H9 (cell line): ENCODE measurements at regions not wholly inside any gene's neighbourhood (a gene's known extent, or its start where the extent isn't known, plus 50 kb on each side); places are given as distances from the start of the nearest gene placed in this dataset.

Source experiments
- DNase-seq: peaks from one replicate; pipeline ENCODE4 v3.0.0-alpha.2; 2017
- H2AFZ ChIP-seq: one replicate; pipeline ENCODE4 v1.6.1; 2013; ENCODE audit warnings: mild to moderate bottlenecking, low read length, control low read depth, moderate library complexity
- H2AK5ac ChIP-seq: 2 replicates; pipeline ENCODE4 v1.6.1; 2013; ENCODE audit warnings: low read length, control low read depth, mixed read lengths; ENCODE audit not compliant: insufficient read length
- H2BK120ac ChIP-seq: one replicate; pipeline ENCODE4 v1.6.1; 2013; ENCODE audit warnings: low read depth, mild to moderate bottlenecking, low read length, control low read depth, inconsistent platforms; ENCODE audit not compliant: poor library complexity, severe bottlenecking
- H2BK12ac ChIP-seq: 2 replicates; pipeline ENCODE4 v1.6.1; 2013; ENCODE audit warnings: low read length, control low read depth, mixed read lengths, low read depth; ENCODE audit not compliant: insufficient read length
- H2BK15ac ChIP-seq: 2 replicates; pipeline ENCODE4 v1.6.1; 2013; ENCODE audit warnings: low read depth, low read length, control low read depth
- H2BK20ac ChIP-seq: one replicate; pipeline ENCODE4 v1.6.1; 2013; ENCODE audit warnings: low read depth, mild to moderate bottlenecking, low read length, control low read depth, inconsistent platforms; ENCODE audit not compliant: poor library complexity, severe bottlenecking
- H2BK5ac ChIP-seq: 2 replicates; pipeline ENCODE4 v1.6.1; 2013; ENCODE audit warnings: low read length, control low read depth, mixed read lengths; ENCODE audit not compliant: insufficient read length
- H3K14ac ChIP-seq: 2 replicates; pipeline ENCODE4 v1.6.1; 2013; ENCODE audit warnings: low read length, control low read depth; ENCODE audit not compliant: insufficient read depth
- H3K18ac ChIP-seq: 2 replicates; pipeline ENCODE4 v1.6.1; 2013; ENCODE audit warnings: low read depth, mild to moderate bottlenecking, mixed read lengths, low read length, control low read depth; ENCODE audit not compliant: insufficient read length
- H3K23ac ChIP-seq: 2 replicates; pipeline ENCODE4 v1.6.1; 2013; ENCODE audit warnings: low read length, control low read depth, mixed read lengths, low read depth; ENCODE audit not compliant: insufficient read length
- H3K23me2 ChIP-seq: 2 replicates; pipeline ENCODE4 v1.6.1; 2013; ENCODE audit warnings: low read depth, mild to moderate bottlenecking, mixed read lengths, low read length, control low read depth; ENCODE audit not compliant: insufficient read length, poor library complexity, severe bottlenecking
- H3K27ac ChIP-seq: 2 replicates; pipeline ENCODE4 v1.5.1; 2013; ENCODE audit warnings: low read length, control low read depth, mixed read lengths, low read depth; ENCODE audit not compliant: insufficient read length
- H3K27me3 ChIP-seq: 2 replicates; pipeline ENCODE4 v1.6.1; 2013; ENCODE audit warnings: low read length, control low read depth, inconsistent platforms; ENCODE audit not compliant: insufficient read depth
- H3K4ac ChIP-seq: 2 replicates; pipeline ENCODE4 v1.6.1; 2013; ENCODE audit warnings: low read depth, mild to moderate bottlenecking, control low read depth, inconsistent platforms, low read length, moderate library complexity
- H3K4me1 ChIP-seq: 2 replicates; pipeline ENCODE4 v1.6.1; 2013; ENCODE audit warnings: low read length, control low read depth, inconsistent platforms; ENCODE audit not compliant: insufficient read depth
- H3K4me2 ChIP-seq: 2 replicates; pipeline ENCODE4 v1.6.1; 2013; ENCODE audit warnings: low read length, control low read depth, mixed read lengths; ENCODE audit not compliant: insufficient read length, insufficient read depth
- H3K56ac ChIP-seq: 2 replicates; pipeline ENCODE4 v1.6.1; 2013; ENCODE audit warnings: low read depth, mild to moderate bottlenecking, mixed read lengths, low read length, control low read depth; ENCODE audit not compliant: insufficient read length
- H3K79me1 ChIP-seq: 2 replicates; pipeline ENCODE4 v1.6.1; 2013; ENCODE audit warnings: low read depth, mild to moderate bottlenecking, moderate library complexity, low read length, control low read depth, inconsistent platforms; ENCODE audit not compliant: insufficient read depth, poor library complexity, severe bottlenecking
- H3K79me2 ChIP-seq: 2 replicates; pipeline ENCODE4 v1.6.1; 2013; ENCODE audit warnings: low read length, control low read depth, inconsistent platforms; ENCODE audit not compliant: insufficient read depth
- H3K9ac ChIP-seq: 2 replicates; pipeline ENCODE4 v1.6.1; 2013; ENCODE audit warnings: low read length, control low read depth, mixed read lengths; ENCODE audit not compliant: insufficient read length; ENCODE audit errors: extremely low read depth
- H3K9me3 ChIP-seq: one replicate; pipeline ENCODE4 v1.6.1; 2013; ENCODE audit warnings: low read depth, low read length, inconsistent platforms; ENCODE audit not compliant: control insufficient read depth
- H3T11ph ChIP-seq: one replicate; pipeline ENCODE4 v1.6.1; 2013; ENCODE audit warnings: mild to moderate bottlenecking, low read length, control low read depth, inconsistent platforms
- H4K20me1 ChIP-seq: one replicate; pipeline ENCODE4 v1.6.1; 2013; ENCODE audit not compliant: control insufficient read depth, insufficient read length, insufficient read depth
- H4K5ac ChIP-seq: 2 replicates; pipeline ENCODE4 v1.6.1; 2013; ENCODE audit warnings: low read depth, mild to moderate bottlenecking, mixed read lengths, low read length, control low read depth; ENCODE audit not compliant: insufficient read length
- H4K8ac ChIP-seq: replicated peaks from 2 replicates; pipeline ENCODE4 v1.6.1; 2013; ENCODE audit warnings: low read length, control low read depth, mixed read lengths, low read depth; ENCODE audit not compliant: insufficient read length
- H4K91ac ChIP-seq: 2 replicates; pipeline ENCODE4 v1.6.1; 2013; ENCODE audit warnings: low read depth, mild to moderate bottlenecking, moderate library complexity, mixed read lengths, low read length, control low read depth; ENCODE audit not compliant: insufficient read length
- H3K27ac Mint-ChIP-seq, 3 experiments: 2 replicates in 2 of 3; 3 replicates in 1 of 3; pipeline ENCODE4 v1.8.0; 2020 to 2021; ENCODE audit warnings: mixed read lengths in 3 of 3, mild to moderate bottlenecking in 1 of 3, moderate library complexity in 1 of 3
- H3K27me3 Mint-ChIP-seq: 2 replicates; pipeline ENCODE4 v1.8.0; 2021; ENCODE audit warnings: low read depth, mild to moderate bottlenecking, moderate library complexity, mixed read lengths
- H3K36me3 Mint-ChIP-seq, 3 experiments: 2 replicates in 2 of 3; 3 replicates in 1 of 3; pipeline ENCODE4 v1.8.0; 2020 to 2021; ENCODE audit warnings: low read depth in 3 of 3, mixed read lengths in 3 of 3; ENCODE audit not compliant: insufficient read depth in 1 of 3
- H3K4me1 Mint-ChIP-seq, 2 experiments: 2 replicates each; pipeline ENCODE4 v1.8.0; 2020; ENCODE audit warnings: mixed read lengths in 2 of 2
- H3K4me3 Mint-ChIP-seq, 2 experiments: 2 replicates in 1 of 2; 3 replicates in 1 of 2; pipeline ENCODE4 v1.8.0; 2020 to 2021; ENCODE audit warnings: mild to moderate bottlenecking in 2 of 2, mixed read lengths in 2 of 2, moderate library complexity in 1 of 2
- H3K9me3 Mint-ChIP-seq, 2 experiments: 2 replicates in 1 of 2; 3 replicates in 1 of 2; pipeline ENCODE4 v1.8.0; 2020; ENCODE audit warnings: mild to moderate bottlenecking in 2 of 2, mixed read lengths in 2 of 2, moderate library complexity in 1 of 2
- CTCF ChIP-seq: fragments of 200-600 bp; sonication (generic); conservative IDR thresholded peaks from 3 replicates; pipeline ENCODE4 v1.8.0; 2021; ENCODE audit warnings: antibody characterized with exemption, mild to moderate bottlenecking
- WGBS: extraction: QIAGEN DNeasy Blood & Tissue Kit; methylation state at CpG from one replicate; pipeline ENCODE4 v1.1.7; 2013; ENCODE audit warnings: missing lambda C conversion rate, low lambda C conversion rate, mixed read lengths; ENCODE audit not compliant: insufficient read length; ENCODE audit errors: extremely low coverage; 5-methylcytosine and 5-hydroxymethylcytosine counted together

- H3K23ac ChIP-seq, result no peak overlapping the region
- no peak overlapping the region for H3K9ac ChIP-seq
- no peak overlapping the region for H3T11ph ChIP-seq
- no peaks in the 10 kb centered on the region for H3K4me1 ChIP-seq
- H3K27ac ChIP-seq, result no peak overlapping the region
- H2BK5ac ChIP-seq, result no peak overlapping the region
- no peak overlapping the region for H2BK12ac ChIP-seq
- no peak overlapping the region for H3K14ac ChIP-seq
- H2AFZ ChIP-seq, result no peak overlapping the region
- DNase-seq, result no peak
- TF ChIP-seq CTCF, result no peak
- no peaks in the 10 kb centered on the region for H4K20me1 ChIP-seq
- H3K36me3 Mint-ChIP-seq, result no peaks in the 10 kb centered on the region
- H3K18ac ChIP-seq, result no peak overlapping the region
- H3K4ac ChIP-seq, result no peak overlapping the region
- H3K9me3 Mint-ChIP-seq, result no peaks in the 10 kb centered on the region; a peak in 1 of 5 replicates
- H3K4me1 Mint-ChIP-seq, result no peaks in the 10 kb centered on the region
- H4K5ac ChIP-seq, result no peak overlapping the region
- H3K4me3 Mint-ChIP-seq, result no peak overlapping the region
- H3K9me3 ChIP-seq, result no peaks in the 10 kb centered on the region
- H3K4me2 ChIP-seq, result no peak overlapping the region
- H3K79me1 ChIP-seq, result no peaks in the 10 kb centered on the region
- H2BK15ac ChIP-seq, result no peak overlapping the region
- no peak overlapping the region for H4K8ac ChIP-seq
- no peak overlapping the region for H3K56ac ChIP-seq
- H3K27ac Mint-ChIP-seq, result no peak overlapping the region
- H3K79me2 ChIP-seq, result no peaks in the 10 kb centered on the region
- no peak overlapping the region for H2BK120ac ChIP-seq
- no peak overlapping the region for H2AK5ac ChIP-seq
- peaks cover 3% of the 10 kb centered on the region for H3K27me3 Mint-ChIP-seq
- no peaks in the 10 kb centered on the region for H3K23me2 ChIP-seq
- no peak overlapping the region for H2BK20ac ChIP-seq
- WGBS, result no CpG with 5 or more reads among the region's 5 CpGs
- H4K91ac ChIP-seq, result no peak overlapping the region
- no peaks in the 10 kb centered on the region; the same call in 1 of the 2 replicates for H3K27me3 ChIP-seq
Observed at GRCh38 chr5:37936091-37936490, 96.2 kb upstream of the GDNF start.
